ENCODE measurements at regions not wholly inside any gene's neighbourhood (a gene's known extent, or its start where the extent isn't known, plus 50 kb on each side); places are given as distances from the start of the nearest gene placed in this dataset.

GRCh38 chr9:10983251-10983650, 370.4 kb upstream of the PTPRD start:
- no peak overlapping the region for H3K4me3 ChIP-seq (ENCODE audit: low read depth, low read length)

GRCh38 chr9:10999646-11000045, 386.8 kb upstream of the PTPRD start:
- no peak for TF ChIP-seq CTCF (IDR thresholded peaks at IDR 0.05; ENCODE audit: insufficient read depth, low read length, poor library complexity, severe bottlenecking)

More at GRCh38 chr9:10983251-10983650, 370.4 kb upstream of the PTPRD start:
- DNase-seq (ENCODE audit: low read depth), result no peak
- TF ChIP-seq CTCF (IDR thresholded peaks at IDR 0.05; ENCODE audit: insufficient read depth, low read length, poor library complexity, severe bottlenecking), result no peak
- H3K27me3 ChIP-seq (ENCODE audit: control insufficient read depth, insufficient read depth, low read length), result no peaks in the 10 kb centered on the region
- H3K36me3 ChIP-seq (ENCODE audit: control insufficient read depth, insufficient read depth, low read length), result no peaks in the 10 kb centered on the region

GRCh38 chr9:11001546-11001945, 388.7 kb upstream of the PTPRD start:
- Histone ChIP-seq H3K36me3 (ENCODE audit: control insufficient read depth, insufficient read depth, low read length) (no peaks in the 10 kb centered on the region), H3K4me3 (ENCODE audit: low read depth, low read length) (no peak overlapping the region), H3K27me3 (ENCODE audit: control insufficient read depth, insufficient read depth, low read length) (no peaks in the 10 kb centered on the region)
- TF ChIP-seq CTCF (IDR thresholded peaks at IDR 0.05; ENCODE audit: insufficient read depth, low read length, poor library complexity, severe bottlenecking), result no peak
- no peak for DNase-seq (ENCODE audit: low read depth)

More at GRCh38 chr9:10999646-11000045, 386.8 kb upstream of the PTPRD start:
- H3K4me3 ChIP-seq (ENCODE audit: low read depth, low read length), result no peak overlapping the region
- DNase-seq (ENCODE audit: low read depth), result no peak
- no peaks in the 10 kb centered on the region for H3K27me3 ChIP-seq (ENCODE audit: control insufficient read depth, insufficient read depth, low read length)
- H3K36me3 ChIP-seq (ENCODE audit: control insufficient read depth, insufficient read depth, low read length), result no peaks in the 10 kb centered on the region

- TF ChIP-seq CTCF (IDR thresholded peaks at IDR 0.05; ENCODE audit: insufficient read depth, low read length, poor library complexity, severe bottlenecking), result no peak
- DNase-seq (ENCODE audit: low read depth), result no peak
- no peak overlapping the region for H3K4me3 ChIP-seq (ENCODE audit: low read depth, low read length)
Measured at GRCh38 chr9:11002705-11003104, 389.9 kb upstream of the PTPRD start.

GRCh38 chr9:11003836-11004235, 391.0 kb upstream of the PTPRD start:
- Histone ChIP-seq H3K36me3 (ENCODE audit: control insufficient read depth, insufficient read depth, low read length) (no peaks in the 10 kb centered on the region), H3K4me3 (ENCODE audit: low read depth, low read length) (no peak overlapping the region), H3K27me3 (ENCODE audit: control insufficient read depth, insufficient read depth, low read length) (no peaks in the 10 kb centered on the region)
- TF ChIP-seq CTCF (IDR thresholded peaks at IDR 0.05; ENCODE audit: insufficient read depth, low read length, poor library complexity, severe bottlenecking), result no peak
- DNase-seq (ENCODE audit: low read depth), result no peak

More at GRCh38 chr9:11002705-11003104, 389.9 kb upstream of the PTPRD start:
- Histone ChIP-seq H3K27me3 (ENCODE audit: control insufficient read depth, insufficient read depth, low read length) (no peaks in the 10 kb centered on the region), H3K36me3 (ENCODE audit: control insufficient read depth, insufficient read depth, low read length) (no peaks in the 10 kb centered on the region)

GRCh38 chr9:11011696-11012095, 398.9 kb upstream of the PTPRD start:
- no peak for TF ChIP-seq CTCF (IDR thresholded peaks at IDR 0.05; ENCODE audit: insufficient read depth, low read length, poor library complexity, severe bottlenecking)
- DNase-seq (ENCODE audit: low read depth), result no peak
- Histone ChIP-seq H3K36me3 (ENCODE audit: control insufficient read depth, insufficient read depth, low read length) (no peaks in the 10 kb centered on the region), H3K4me3 (ENCODE audit: low read depth, low read length) (no peak overlapping the region), H3K27me3 (ENCODE audit: control insufficient read depth, insufficient read depth, low read length) (no peaks in the 10 kb centered on the region)
